Stimulated activated effector memory CD8-positive, alpha-beta T cell treated with anti-CD3 and anti-CD28 coated beads, Interleukin-12 subunit alpha, Interleukin-12 subunit beta, amount 100 ng/mL, for 72 hours (primary cell): ENCODE measurements at regions not wholly inside any gene's neighbourhood (a gene's known extent, or its start where the extent isn't known, plus 50 kb on each side); places are given as distances from the start of the nearest gene placed in this dataset.

ENCODE experiments used
- ATAC-seq: fragments of 150-1000 bp; cut with Tn5 transposase; 2 replicates; pipeline ENCODE4 v1.10.0; 2021
- DNase-seq, 2 donors: peaks; one replicate each; pipeline ENCODE4 v3.0.0; 2021 to 2022; ENCODE audit warnings: low spot score in 2 of 2
- H3K27ac Mint-ChIP-seq: one replicate; pipeline ENCODE4 v1.8.0; 2022; ENCODE audit warnings: mild to moderate bottlenecking, mixed read lengths
- H3K36me3 Mint-ChIP-seq: one replicate; pipeline ENCODE4 v1.8.0; 2022; ENCODE audit warnings: mild to moderate bottlenecking, mixed read lengths
- H3K4me1 Mint-ChIP-seq: one replicate; pipeline ENCODE4 v1.8.0; 2022; ENCODE audit warnings: mixed read lengths
- H3K4me3 Mint-ChIP-seq: one replicate; pipeline ENCODE4 v1.8.0; 2022; ENCODE audit warnings: mild to moderate bottlenecking, mixed read lengths
- H3K9me3 Mint-ChIP-seq: one replicate; pipeline ENCODE4 v1.8.0; 2022; ENCODE audit warnings: mixed read lengths

- Mint-ChIP-seq H3K36me3 (no peaks in the 10 kb centered on the region), H3K4me3 (no peak overlapping the region), H3K27ac (no peak overlapping the region), H3K4me1 (no peaks in the 10 kb centered on the region), H3K9me3 (peaks cover 6% of the 10 kb centered on the region)
- ATAC-seq (no peak), DNase-seq (no peak)
These were observed 634.9 kb upstream of the ZNF608 start for GRCh38 chr5:125381290-125381689.

GRCh38 chr5:125384071-125384470, 637.6 kb upstream of the ZNF608 start:
- no peak overlapping the region for H3K27ac Mint-ChIP-seq
- no peaks in the 10 kb centered on the region for H3K36me3 Mint-ChIP-seq
- no peak overlapping the region for H3K4me3 Mint-ChIP-seq
- ATAC-seq (no peak), DNase-seq (no peak)
- no peaks in the 10 kb centered on the region for H3K4me1 Mint-ChIP-seq
- H3K9me3 Mint-ChIP-seq, result peaks cover 6% of the 10 kb centered on the region

GRCh38 chr5:125390326-125390725, 643.9 kb upstream of the ZNF608 start:
- no peaks in the 10 kb centered on the region for H3K4me1 Mint-ChIP-seq
- H3K27ac Mint-ChIP-seq, result no peak overlapping the region
- H3K36me3 Mint-ChIP-seq, result no peaks in the 10 kb centered on the region
- peaks cover 15% of the 10 kb centered on the region for H3K9me3 Mint-ChIP-seq
- DNase-seq, result no peak
- ATAC-seq, result no peak
- H3K4me3 Mint-ChIP-seq, result no peak overlapping the region

- no peak overlapping the region for H3K27ac Mint-ChIP-seq
- no peaks in the 10 kb centered on the region for H3K36me3 Mint-ChIP-seq
- no peak for ATAC-seq
- H3K9me3 Mint-ChIP-seq, result peaks cover 13% of the 10 kb centered on the region
- H3K4me1 Mint-ChIP-seq, result no peaks in the 10 kb centered on the region
- H3K4me3 Mint-ChIP-seq, result no peak overlapping the region
- no peak for DNase-seq
These were observed 646.9 kb upstream of the ZNF608 start for GRCh38 chr5:125393221-125393815.

GRCh38 chr5:125394661-125395280, 648.3 kb upstream of the ZNF608 start:
- Mint-ChIP-seq H3K9me3 (peaks cover 13% of the 10 kb centered on the region), H3K4me1 (no peaks in the 10 kb centered on the region), H3K36me3 (no peaks in the 10 kb centered on the region), H3K27ac (no peak overlapping the region), H3K4me3 (no peak overlapping the region)
- no peak for ATAC-seq
- DNase-seq, result no peak

- no peak for ATAC-seq
- H3K4me3 Mint-ChIP-seq, result no peak overlapping the region
These were observed 650.0 kb upstream of the ZNF608 start for GRCh38 chr5:125396462-125396861.

GRCh38 chr5:125398466-125398865, 652.0 kb upstream of the ZNF608 start:
- ATAC-seq (no peak), DNase-seq (no peak)
- H3K27ac Mint-ChIP-seq, result no peak overlapping the region
- no peaks in the 10 kb centered on the region for H3K4me1 Mint-ChIP-seq
- no peaks in the 10 kb centered on the region for H3K36me3 Mint-ChIP-seq
- H3K9me3 Mint-ChIP-seq, result peaks cover 10% of the 10 kb centered on the region
- no peak overlapping the region for H3K4me3 Mint-ChIP-seq

More at GRCh38 chr5:125396462-125396861, 650.0 kb upstream of the ZNF608 start:
- Mint-ChIP-seq H3K9me3 (peaks cover 13% of the 10 kb centered on the region), H3K36me3 (no peaks in the 10 kb centered on the region), H3K4me1 (no peaks in the 10 kb centered on the region), H3K27ac (no peak overlapping the region)
- no peak for DNase-seq

- Mint-ChIP-seq H3K9me3 (no peaks in the 10 kb centered on the region), H3K27ac (no peak overlapping the region), H3K4me3 (no peak overlapping the region), H3K36me3 (no peaks in the 10 kb centered on the region), H3K4me1 (no peaks in the 10 kb centered on the region)
- DNase-seq, result no peak
- no peak for ATAC-seq
These were observed 653.4 kb upstream of the ZNF608 start for GRCh38 chr5:125399885-125400284.

- no peaks in the 10 kb centered on the region for H3K9me3 Mint-ChIP-seq
- ATAC-seq, result no peak
These were observed 655.5 kb upstream of the ZNF608 start for GRCh38 chr5:125401724-125402622.

GRCh38 chr5:125402787-125403186, 656.3 kb upstream of the ZNF608 start:
- ATAC-seq (no peak), DNase-seq (no peak)
- Mint-ChIP-seq H3K4me3 (no peak overlapping the region), H3K4me1 (no peaks in the 10 kb centered on the region), H3K9me3 (no peaks in the 10 kb centered on the region), H3K36me3 (no peaks in the 10 kb centered on the region), H3K27ac (no peak overlapping the region)

More at GRCh38 chr5:125401724-125402622, 655.5 kb upstream of the ZNF608 start:
- no peak for DNase-seq
- H3K36me3 Mint-ChIP-seq, result no peaks in the 10 kb centered on the region
- H3K27ac Mint-ChIP-seq, result no peak overlapping the region
- H3K4me3 Mint-ChIP-seq, result no peak overlapping the region
- no peaks in the 10 kb centered on the region for H3K4me1 Mint-ChIP-seq

GRCh38 chr5:125404056-125404455, 657.6 kb upstream of the ZNF608 start:
- Mint-ChIP-seq H3K36me3 (no peaks in the 10 kb centered on the region), H3K9me3 (no peaks in the 10 kb centered on the region), H3K27ac (no peak overlapping the region), H3K4me1 (no peaks in the 10 kb centered on the region), H3K4me3 (no peak overlapping the region)
- ATAC-seq (no peak), DNase-seq (no peak)

GRCh38 chr5:125408448-125409233, 662.2 kb upstream of the ZNF608 start:
- no peak for DNase-seq
- Mint-ChIP-seq H3K4me1 (peaks cover 8% of the 10 kb centered on the region), H3K4me3 (no peak overlapping the region), H3K27ac (no peak overlapping the region), H3K36me3 (no peaks in the 10 kb centered on the region), H3K9me3 (no peaks in the 10 kb centered on the region)
- ATAC-seq, result peak; percentile 79

- ATAC-seq, result no peak
- Mint-ChIP-seq H3K4me1 (peaks cover 8% of the 10 kb centered on the region), H3K9me3 (no peaks in the 10 kb centered on the region), H3K4me3 (no peak overlapping the region), H3K36me3 (no peaks in the 10 kb centered on the region), H3K27ac (no peak overlapping the region)
- no peak for DNase-seq
These were observed 662.9 kb upstream of the ZNF608 start for GRCh38 chr5:125409234-125409860.

GRCh38 chr5:125409861-125410536, 663.6 kb upstream of the ZNF608 start:
- no peak overlapping the region for H3K4me3 Mint-ChIP-seq
- peaks cover 8% of the 10 kb centered on the region for H3K4me1 Mint-ChIP-seq
- H3K36me3 Mint-ChIP-seq, result no peaks in the 10 kb centered on the region
- ATAC-seq, result no peak
- H3K27ac Mint-ChIP-seq, result no peak overlapping the region
- no peaks in the 10 kb centered on the region for H3K9me3 Mint-ChIP-seq
- DNase-seq, result no peak
